ENCODE measurements at regions not wholly inside any gene's neighbourhood (a gene's known extent, or its start where the extent isn't known, plus 50 kb on each side); places are given as distances from the start of the nearest gene placed in this dataset.

DNA sequence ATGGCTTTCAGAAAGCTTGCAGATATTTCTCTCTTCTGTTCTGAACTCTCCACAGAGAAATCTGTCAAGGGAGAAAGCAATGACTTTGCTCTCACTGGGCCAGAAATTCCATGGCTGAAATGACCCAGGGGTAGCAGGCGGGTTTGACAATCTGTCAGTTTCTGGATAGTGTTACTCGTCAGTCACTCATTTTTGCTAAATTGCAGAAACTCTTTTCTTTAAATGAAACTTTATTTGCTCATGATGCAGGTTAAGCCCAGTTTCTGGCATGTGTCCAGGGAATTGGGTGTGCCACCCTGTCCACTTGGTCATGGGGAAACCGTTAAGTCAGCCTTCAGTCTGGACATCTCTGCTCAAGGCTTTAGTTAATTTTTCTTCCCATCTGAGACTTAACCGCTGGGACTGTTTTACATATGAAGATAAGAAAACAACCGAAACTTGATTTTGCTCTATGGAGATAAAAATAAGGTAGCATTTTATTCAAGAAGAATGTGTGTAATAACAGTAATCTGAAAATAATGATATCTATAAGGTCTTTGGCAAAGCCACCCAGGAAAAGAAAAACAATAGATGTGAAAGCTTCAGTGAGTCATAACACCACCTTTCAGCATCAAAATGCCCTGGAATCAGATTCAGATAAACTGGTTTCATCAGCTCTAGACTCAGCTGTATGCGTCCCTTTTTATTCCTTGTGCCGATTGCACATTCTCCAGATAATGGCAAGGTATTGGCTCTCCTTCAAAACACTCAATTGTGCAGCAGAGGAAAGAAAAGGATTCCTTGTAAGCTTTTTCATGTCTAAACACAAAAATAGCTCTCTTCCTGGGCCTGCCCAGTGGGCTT, 308.3 kb downstream of the ZSWIM6 start:
- no peak for TF ChIP-seq POLR2AphosphoS5 (IDR thresholded peaks at IDR 0.05; ENCODE audit: low read depth, low read length)
- TF ChIP-seq POLR2A (IDR thresholded peaks at IDR 0.05; ENCODE audit: low read depth, low read length) = no peak
- TF ChIP-seq TAF1 (IDR thresholded peaks at IDR 0.05; ENCODE audit: borderline replicate concordance, low read depth, low read length) = no peak
- DNase-seq (ENCODE audit: insufficient read length) (no peak), FAIRE-seq (no peak)

DNA sequence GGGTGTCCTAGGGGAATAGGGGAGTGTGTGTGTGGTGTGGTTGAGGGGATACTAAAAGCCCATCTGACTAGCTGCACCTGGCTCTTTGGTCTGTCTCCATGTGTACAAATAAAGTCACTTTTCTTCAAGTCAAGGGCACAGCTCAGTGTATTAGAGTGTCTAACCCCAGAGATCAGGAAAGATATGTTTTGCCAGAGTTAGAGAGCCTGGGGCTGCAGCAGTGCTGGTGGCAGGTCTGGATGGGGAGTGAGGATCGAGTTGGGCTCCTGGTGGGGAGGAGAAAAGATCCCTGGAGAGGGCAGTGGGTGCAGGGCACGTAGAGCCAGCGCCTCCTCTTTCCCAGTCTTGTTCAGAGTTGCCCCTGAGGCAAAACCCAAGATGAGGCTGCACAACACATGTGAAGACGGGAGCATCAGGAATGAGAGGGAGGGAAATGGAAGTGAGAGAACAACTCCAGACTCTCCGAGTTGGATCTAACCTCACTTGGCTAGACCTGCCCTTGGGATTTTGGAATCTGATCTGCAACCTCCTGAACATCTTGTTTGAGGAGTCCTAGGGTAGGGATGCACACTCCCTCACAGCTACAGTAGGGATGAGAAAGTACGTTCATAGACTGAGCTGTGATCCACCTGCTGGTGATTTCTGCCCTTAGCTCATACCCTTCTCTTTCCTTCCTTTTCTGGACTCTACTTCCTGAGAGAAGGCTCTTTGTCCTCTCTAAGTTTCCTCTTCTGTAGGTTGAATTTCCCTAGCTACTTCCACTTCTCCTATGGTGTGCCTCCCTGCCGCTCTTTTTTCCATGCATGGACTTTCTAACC, 309.9 kb downstream of the ZSWIM6 start:
- DNase-seq (ENCODE audit: insufficient read length) (no peak), FAIRE-seq (no peak)
- TF ChIP-seq POLR2A (IDR thresholded peaks at IDR 0.05; ENCODE audit: low read depth, low read length) = no peak

DNA sequence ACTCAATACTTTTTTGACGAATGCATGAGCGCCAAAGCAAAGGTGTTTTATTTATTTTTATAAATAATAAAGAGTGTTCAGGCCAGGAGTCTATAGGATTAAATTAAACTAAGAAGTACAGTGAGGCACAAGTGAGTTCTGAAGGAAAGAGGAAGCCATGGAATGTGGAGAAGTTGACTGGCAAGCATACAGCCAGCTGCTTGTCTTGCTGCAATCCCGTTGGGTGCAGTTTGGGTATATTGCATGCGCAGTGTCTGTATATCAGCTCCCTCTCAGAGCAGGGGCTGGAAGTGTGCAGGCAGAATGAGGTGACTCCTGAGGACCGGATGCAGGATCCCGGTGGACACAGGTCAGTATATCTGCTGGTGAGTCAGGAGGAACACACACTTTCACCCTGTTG, 315.6 kb downstream of the ZSWIM6 start:
- FAIRE-seq (no peak), DNase-seq (ENCODE audit: insufficient read length) (no peak)
- TF ChIP-seq TAF1 (IDR thresholded peaks at IDR 0.05; ENCODE audit: borderline replicate concordance, low read depth, low read length) (no peak), POLR2AphosphoS5 (IDR thresholded peaks at IDR 0.05; ENCODE audit: low read depth, low read length) (no peak), POLR2A (IDR thresholded peaks at IDR 0.05; ENCODE audit: low read depth, low read length) (no peak)

DNA sequence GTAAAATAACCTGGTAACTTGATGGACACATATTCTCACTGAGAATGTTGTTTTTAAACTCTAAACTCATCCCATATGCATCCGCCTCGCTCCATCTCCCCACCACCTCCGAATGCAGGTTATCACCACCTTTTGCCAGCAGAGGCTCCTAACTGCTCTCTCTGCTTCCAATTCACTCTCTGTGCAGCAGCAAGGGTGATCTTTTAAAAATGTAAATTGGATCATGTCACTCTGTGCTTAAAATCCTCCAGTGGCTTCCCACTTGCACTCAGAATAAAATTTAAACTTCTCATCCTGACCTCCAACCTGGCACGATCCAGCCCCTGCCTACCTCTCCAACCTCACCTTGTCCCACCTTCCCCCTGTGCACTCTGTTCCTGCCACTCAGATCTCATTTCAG, 317.2 kb downstream of the ZSWIM6 start:
- DNase-seq (ENCODE audit: insufficient read length) (no peak), FAIRE-seq (no peak)
- TF ChIP-seq POLR2A (IDR thresholded peaks at IDR 0.05; ENCODE audit: low read depth, low read length) (no peak), TAF1 (IDR thresholded peaks at IDR 0.05; ENCODE audit: borderline replicate concordance, low read depth, low read length) (no peak), POLR2AphosphoS5 (IDR thresholded peaks at IDR 0.05; ENCODE audit: low read depth, low read length) (no peak)

DNA sequence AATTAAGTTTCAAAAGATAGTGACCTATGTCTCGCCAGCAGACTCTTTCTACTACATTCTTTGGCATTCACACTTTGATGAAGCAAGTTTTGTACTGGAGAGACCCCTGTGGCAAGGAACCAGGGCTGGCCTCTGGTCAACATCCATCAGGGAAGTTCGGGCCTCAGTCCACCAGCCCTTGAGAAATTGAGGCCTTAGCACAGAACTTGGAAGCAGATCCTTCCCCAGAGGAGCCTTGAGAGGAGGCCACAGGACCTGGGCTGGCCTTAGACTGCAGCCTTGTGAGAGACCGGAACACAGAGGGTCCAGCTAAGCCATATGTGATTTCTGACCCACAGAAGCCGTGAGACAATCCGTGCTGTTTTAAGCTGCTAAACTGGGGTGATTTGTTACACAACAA, 317.9 kb downstream of the ZSWIM6 start:
- no peak for DNase-seq (ENCODE audit: insufficient read length)
- no peak for FAIRE-seq
- TF ChIP-seq TAF1 (IDR thresholded peaks at IDR 0.05; ENCODE audit: borderline replicate concordance, low read depth, low read length) = no peak
- no peak for TF ChIP-seq POLR2A (IDR thresholded peaks at IDR 0.05; ENCODE audit: low read depth, low read length)
- no peak for TF ChIP-seq POLR2AphosphoS5 (IDR thresholded peaks at IDR 0.05; ENCODE audit: low read depth, low read length)

DNA sequence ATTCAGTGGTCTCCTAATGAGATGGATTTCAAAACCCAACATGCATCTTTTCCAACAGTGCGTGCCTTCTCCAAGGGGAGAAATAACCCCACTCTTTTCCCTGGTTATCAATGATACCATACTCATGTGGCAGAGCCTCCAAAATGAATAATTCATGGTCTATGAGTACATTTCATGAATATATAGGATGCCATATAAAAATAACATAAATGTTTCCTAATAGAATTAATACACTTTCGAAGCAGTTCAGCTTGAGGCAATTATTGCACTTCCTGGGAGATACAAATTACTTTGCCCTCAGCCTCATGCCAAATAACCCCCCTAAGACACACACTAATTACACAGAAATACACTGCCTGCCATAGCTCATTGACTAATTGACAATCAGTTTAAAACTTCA, 318.6 kb downstream of the ZSWIM6 start:
- DNase-seq (ENCODE audit: insufficient read length) (no peak), FAIRE-seq (no peak)
- TF ChIP-seq POLR2AphosphoS5 (IDR thresholded peaks at IDR 0.05; ENCODE audit: low read depth, low read length) = no peak
- TF ChIP-seq POLR2A (IDR thresholded peaks at IDR 0.05; ENCODE audit: low read depth, low read length) = no peak
- no peak for TF ChIP-seq TAF1 (IDR thresholded peaks at IDR 0.05; ENCODE audit: borderline replicate concordance, low read depth, low read length)

DNA sequence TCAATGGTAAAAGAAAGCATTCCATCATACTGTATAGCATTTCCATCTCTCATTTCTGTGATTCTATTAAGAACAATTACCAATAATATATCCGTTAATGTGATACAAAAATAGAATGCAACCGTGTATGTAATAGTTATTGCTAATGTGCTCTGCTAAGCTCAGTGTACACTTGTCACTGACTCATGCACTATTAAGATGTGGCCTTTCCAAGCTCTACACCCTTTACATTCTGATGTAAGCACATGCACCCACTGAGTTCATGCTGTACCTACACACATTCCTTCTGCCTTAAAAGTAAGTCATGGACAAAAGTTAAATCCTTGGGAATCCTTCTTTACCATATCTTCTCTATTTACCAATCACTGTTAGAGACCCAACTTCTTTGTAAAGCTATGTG, 319.1 kb downstream of the ZSWIM6 start:
- FAIRE-seq = no peak
- TF ChIP-seq POLR2A (IDR thresholded peaks at IDR 0.05; ENCODE audit: low read depth, low read length) (no peak), TAF1 (IDR thresholded peaks at IDR 0.05; ENCODE audit: borderline replicate concordance, low read depth, low read length) (no peak), POLR2AphosphoS5 (IDR thresholded peaks at IDR 0.05; ENCODE audit: low read depth, low read length) (no peak)
- DNase-seq (ENCODE audit: insufficient read length) = no peak

DNA sequence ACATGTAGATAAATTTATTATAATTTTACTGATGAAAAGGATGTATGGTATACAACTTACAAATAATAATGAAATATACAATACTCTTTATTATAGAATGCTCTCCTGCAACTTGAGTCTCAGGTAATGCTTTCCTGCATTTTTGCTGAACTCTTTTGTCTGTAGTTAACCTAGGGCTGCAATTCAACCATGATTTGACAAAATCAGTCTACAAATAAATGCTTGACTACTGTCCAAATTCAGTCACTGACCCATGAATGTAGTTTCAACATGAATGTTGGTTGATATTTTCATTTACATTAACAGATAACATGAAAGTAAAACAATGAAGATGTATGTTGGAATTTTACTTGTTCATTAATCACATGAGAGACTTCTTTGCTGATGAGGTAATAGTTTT, 320.9 kb downstream of the ZSWIM6 start:
- DNase-seq (ENCODE audit: insufficient read length) (no peak), FAIRE-seq (no peak)
- TF ChIP-seq POLR2AphosphoS5 (IDR thresholded peaks at IDR 0.05; ENCODE audit: low read depth, low read length) (no peak), POLR2A (IDR thresholded peaks at IDR 0.05; ENCODE audit: low read depth, low read length) (no peak), TAF1 (IDR thresholded peaks at IDR 0.05; ENCODE audit: borderline replicate concordance, low read depth, low read length) (no peak)

DNA sequence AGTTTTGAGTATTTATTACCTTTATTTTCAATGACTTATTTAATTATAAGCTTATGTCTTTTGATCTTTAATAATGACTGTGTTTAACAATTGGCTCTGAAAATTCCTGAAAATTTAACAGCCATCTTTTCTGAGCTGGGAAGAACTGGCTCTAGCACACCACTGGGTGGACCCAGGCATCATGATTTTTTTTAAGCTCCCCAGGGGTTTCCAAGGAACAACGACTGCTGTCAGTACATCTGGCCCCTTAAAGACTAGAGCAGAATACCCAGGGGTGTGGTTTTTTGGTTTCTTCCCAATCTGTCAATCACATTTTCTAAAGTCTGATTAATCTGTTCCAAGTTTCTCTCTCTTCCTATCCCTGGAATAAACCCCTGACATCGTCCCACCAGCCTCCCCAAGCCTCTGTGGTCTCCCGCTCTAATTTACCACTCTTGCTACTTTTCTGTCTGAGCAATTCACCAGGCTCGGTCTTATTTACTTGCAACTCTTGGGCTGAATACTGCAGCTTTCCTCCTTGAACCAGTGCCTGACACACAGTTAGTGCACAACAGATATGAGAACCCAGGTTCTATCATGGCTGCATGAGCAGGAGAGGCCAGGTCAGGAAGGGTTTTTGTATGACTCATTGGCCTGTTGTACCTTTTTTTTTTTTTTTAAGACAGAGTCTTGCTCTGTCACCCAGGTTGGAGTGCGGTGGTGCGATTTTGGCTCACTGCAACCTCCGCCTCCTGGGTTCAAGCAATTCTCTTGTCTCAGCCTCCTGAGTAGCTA, 321.9 kb downstream of the ZSWIM6 start:
- FAIRE-seq = no peak

DNA sequence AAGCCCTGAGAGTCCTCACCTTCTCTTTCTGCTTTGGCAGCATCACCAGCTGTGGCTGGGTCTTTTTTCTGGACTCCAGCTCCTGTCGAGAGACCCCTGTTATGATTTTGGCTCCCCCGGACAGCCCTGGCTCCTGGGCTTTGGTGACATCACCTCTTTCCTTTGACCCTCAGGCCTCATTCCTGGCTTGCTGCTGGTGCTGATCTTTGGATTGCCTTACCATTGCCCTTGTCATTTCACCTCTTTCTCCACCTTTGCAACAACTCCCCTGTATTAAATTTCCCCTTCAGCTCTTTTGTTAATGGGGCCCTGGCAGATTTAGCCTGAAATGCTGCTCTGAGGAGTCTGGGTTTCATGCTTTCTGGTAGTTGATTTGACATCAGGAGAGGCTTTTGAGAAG, 322.8 kb downstream of the ZSWIM6 start:
- no peak for FAIRE-seq
- DNase-seq (ENCODE audit: insufficient read length) = no peak
- no peak for TF ChIP-seq POLR2AphosphoS5 (IDR thresholded peaks at IDR 0.05; ENCODE audit: low read depth, low read length)
- TF ChIP-seq TAF1 (IDR thresholded peaks at IDR 0.05; ENCODE audit: borderline replicate concordance, low read depth, low read length) = no peak
- no peak for TF ChIP-seq POLR2A (IDR thresholded peaks at IDR 0.05; ENCODE audit: low read depth, low read length)

More for the DNA sequence above, 321.9 kb downstream of the ZSWIM6 start:
- no peak for DNase-seq (ENCODE audit: insufficient read length)
- TF ChIP-seq TAF1 (IDR thresholded peaks at IDR 0.05; ENCODE audit: borderline replicate concordance, low read depth, low read length) = no peak
- no peak for TF ChIP-seq POLR2AphosphoS5 (IDR thresholded peaks at IDR 0.05; ENCODE audit: low read depth, low read length)
- no peak for TF ChIP-seq POLR2A (IDR thresholded peaks at IDR 0.05; ENCODE audit: low read depth, low read length)

DNA sequence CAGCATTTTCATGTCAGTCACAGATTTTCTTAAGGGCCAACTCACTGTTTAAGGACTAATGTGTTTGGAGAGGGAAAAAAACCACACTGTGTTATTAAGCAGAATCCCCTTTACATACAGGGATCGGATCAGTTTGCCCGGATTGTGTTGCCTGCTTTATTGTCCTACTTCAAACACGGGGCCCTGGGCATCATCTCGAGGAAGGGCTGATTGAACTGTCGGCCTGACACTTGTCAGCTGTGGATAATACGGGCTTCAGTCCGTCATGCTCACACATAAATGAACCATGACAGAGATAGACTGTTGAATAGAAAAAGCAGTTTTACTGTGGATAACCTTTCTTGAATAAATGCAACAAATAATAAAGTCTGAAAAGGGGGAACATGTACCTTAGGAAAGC, 325.0 kb downstream of the ZSWIM6 start:
- FAIRE-seq (peak; percentile 17), DNase-seq (ENCODE audit: insufficient read length) (no peak)

More for the DNA sequence above, 325.0 kb downstream of the ZSWIM6 start:
- TF ChIP-seq POLR2A (IDR thresholded peaks at IDR 0.05; ENCODE audit: low read depth, low read length) (no peak), TAF1 (IDR thresholded peaks at IDR 0.05; ENCODE audit: borderline replicate concordance, low read depth, low read length) (no peak), POLR2AphosphoS5 (IDR thresholded peaks at IDR 0.05; ENCODE audit: low read depth, low read length) (no peak)
